MM.1S (cell line): ENCODE measurements at regions not wholly inside any gene's neighbourhood (a gene's known extent, or its start where the extent isn't known, plus 50 kb on each side); places are given as distances from the start of the nearest gene placed in this dataset.

Source experiments
- DNase-seq: peaks from one replicate; pipeline ENCODE4 v3.0.0-alpha.2; 2015
- H2AFZ ChIP-seq: fragments of 300-600 bp; sonication (generic); 2 replicates; pipeline ENCODE4 v1.6.0; 2016; ENCODE audit warnings: antibody characterized with exemption, low read length
- H3F3A ChIP-seq: fragments of 300-600 bp; sonication (generic); 2 replicates; pipeline ENCODE4 v1.6.1; 2016; ENCODE audit warnings: mild to moderate bottlenecking, antibody characterized with exemption, low read length, moderate library complexity, mixed read lengths; ENCODE audit not compliant: insufficient read depth
- H3K27ac ChIP-seq: fragments of 300-600 bp; sonication (generic); 2 replicates; pipeline ENCODE4 v1.5.1; 2016; ENCODE audit warnings: mild to moderate bottlenecking, low read length
- H3K27me3 ChIP-seq: fragments of 300-600 bp; sonication (generic); replicated peaks from 2 replicates; pipeline ENCODE4 v1.6.0; 2016; ENCODE audit warnings: low read length; ENCODE audit not compliant: insufficient read depth
- H3K36me3 ChIP-seq: fragments of 300-600 bp; sonication (generic); replicated peaks from 2 replicates; pipeline ENCODE4 v1.6.1; 2016; ENCODE audit warnings: mild to moderate bottlenecking, low read length, mixed read lengths; ENCODE audit not compliant: insufficient read depth
- H3K4me1 ChIP-seq: fragments of 300-600 bp; sonication (generic); 2 replicates; pipeline ENCODE4 v1.6.1; 2016; ENCODE audit warnings: low read length, mixed read lengths
- H3K4me2 ChIP-seq: fragments of 300-600 bp; sonication (generic); 2 replicates; pipeline ENCODE4 v1.6.0; 2016; ENCODE audit warnings: low read depth, low read length
- H3K4me3 ChIP-seq: fragments of 300-600 bp; sonication (generic); 2 replicates; pipeline ENCODE4 v1.5.1; 2016; ENCODE audit warnings: low read length, mixed read lengths
- H3K79me2 ChIP-seq: fragments of 300-600 bp; sonication (generic); 2 replicates; pipeline ENCODE4 v1.6.1; 2016; ENCODE audit warnings: mixed run types, low read length, mixed read lengths
- H3K9ac ChIP-seq: fragments of 300-600 bp; sonication (generic); 2 replicates; pipeline ENCODE4 v1.6.1; 2016; ENCODE audit warnings: low read length, mixed read lengths
- H3K9me2 ChIP-seq: fragments of 300-600 bp; sonication (generic); replicated peaks from 2 replicates; pipeline ENCODE4 v1.6.1; 2016; ENCODE audit warnings: mild to moderate bottlenecking, low read length, mixed read lengths; ENCODE audit not compliant: insufficient read depth
- H3K9me3 ChIP-seq: fragments of 300-600 bp; sonication (generic); replicated peaks from 2 replicates; pipeline ENCODE4 v1.6.1; 2016; ENCODE audit warnings: mild to moderate bottlenecking, low read length, mixed read lengths; ENCODE audit not compliant: insufficient read depth
- H4K20me1 ChIP-seq: fragments of 300-600 bp; sonication (generic); 2 replicates; pipeline ENCODE4 v1.6.1; 2016; ENCODE audit warnings: mild to moderate bottlenecking, low read length, moderate library complexity, mixed read lengths; ENCODE audit not compliant: insufficient read depth
- CTCF ChIP-seq: fragments of 300-600 bp; sonication (generic); IDR thresholded peaks from 2 replicates; pipeline ENCODE4 v1.5.1; 2016; ENCODE audit warnings: antibody characterized with exemption, low read length, mixed read lengths
- EZH2 ChIP-seq: fragments of 300-600 bp; sonication (generic); optimal IDR thresholded peaks from 2 replicates; pipeline ENCODE3; 2017; ENCODE audit warnings: low read depth, mild to moderate bottlenecking, antibody characterized with exemption, low read length, mixed read lengths
- EZH2phosphoT487 ChIP-seq: fragments of 300-600 bp; sonication (generic); IDR thresholded peaks from 2 replicates; pipeline ENCODE4 v1.6.1; 2018; ENCODE audit warnings: antibody characterized with exemption, low read length

GRCh38 chr5:133841831-133842750 is 126.3 kb downstream of the C5orf15 start:
- peaks cover 14% of the 10 kb centered on the region for H3K4me1 ChIP-seq
- H3K79me2 ChIP-seq, result no peaks in the 10 kb centered on the region
- no peak overlapping the region for H3K9ac ChIP-seq
- no peaks in the 10 kb centered on the region for H3K9me3 ChIP-seq
- no peak overlapping the region for H3K4me3 ChIP-seq
- no peak for DNase-seq
- no peaks in the 10 kb centered on the region for H3K36me3 ChIP-seq
- H2AFZ ChIP-seq, result no peak overlapping the region
- H3F3A ChIP-seq, result peaks cover 5% of the 10 kb centered on the region
- no peak for TF ChIP-seq EZH2
- TF ChIP-seq EZH2phosphoT487, result no peak
- TF ChIP-seq CTCF, result no peak
- H4K20me1 ChIP-seq, result no peaks in the 10 kb centered on the region
- no peak overlapping the region for H3K27ac ChIP-seq
- H3K4me2 ChIP-seq, result no peak overlapping the region
- H3K9me2 ChIP-seq, result no peaks in the 10 kb centered on the region
- no peaks in the 10 kb centered on the region for H3K27me3 ChIP-seq

- Histone ChIP-seq H3K9me3 (no peaks in the 10 kb centered on the region), H3K36me3 (no peaks in the 10 kb centered on the region), H3K4me3 (no peak overlapping the region), H3K27me3 (no peaks in the 10 kb centered on the region), H3K79me2 (no peaks in the 10 kb centered on the region), H3K9me2 (no peaks in the 10 kb centered on the region), H3K4me2 (no peak overlapping the region), H3K9ac (no peak overlapping the region), H3K4me1 (no peaks in the 10 kb centered on the region), H4K20me1 (no peaks in the 10 kb centered on the region), H3K27ac (no peak overlapping the region), H3F3A (no peaks in the 10 kb centered on the region), H2AFZ (no peak overlapping the region)
- no peak for DNase-seq
- TF ChIP-seq EZH2 (no peak), CTCF (no peak), EZH2phosphoT487 (no peak)
These were observed 128.3 kb downstream of the C5orf15 start for GRCh38 chr5:133840168-133840567.

GRCh38 chr5:133839721-133840120 is 128.7 kb downstream of the C5orf15 start:
- no peak overlapping the region for H3K9ac ChIP-seq
- H2AFZ ChIP-seq, result no peak overlapping the region
- H3K4me3 ChIP-seq, result no peak overlapping the region
- H3K36me3 ChIP-seq, result no peaks in the 10 kb centered on the region
- no peaks in the 10 kb centered on the region for H3K4me1 ChIP-seq
- H3K4me2 ChIP-seq, result no peak overlapping the region
- DNase-seq, result no peak
- no peaks in the 10 kb centered on the region for H3K9me2 ChIP-seq
- no peak overlapping the region for H3K27ac ChIP-seq
- no peaks in the 10 kb centered on the region for H3K9me3 ChIP-seq
- no peaks in the 10 kb centered on the region for H3K27me3 ChIP-seq
- no peak for TF ChIP-seq EZH2phosphoT487
- TF ChIP-seq EZH2, result no peak
- H3K79me2 ChIP-seq, result no peaks in the 10 kb centered on the region
- no peaks in the 10 kb centered on the region for H4K20me1 ChIP-seq
- no peaks in the 10 kb centered on the region for H3F3A ChIP-seq

GRCh38 chr5:133839090-133839489 is 129.3 kb downstream of the C5orf15 start:
- Histone ChIP-seq H2AFZ (no peak overlapping the region), H3K4me3 (no peak overlapping the region), H3K27ac (no peak overlapping the region), H4K20me1 (no peaks in the 10 kb centered on the region), H3K36me3 (no peaks in the 10 kb centered on the region), H3K9ac (no peak overlapping the region), H3K27me3 (no peaks in the 10 kb centered on the region), H3K4me2 (no peak overlapping the region), H3K79me2 (no peaks in the 10 kb centered on the region), H3K9me2 (no peaks in the 10 kb centered on the region), H3F3A (no peaks in the 10 kb centered on the region), H3K4me1 (no peaks in the 10 kb centered on the region), H3K9me3 (no peaks in the 10 kb centered on the region)
- no peak for DNase-seq
- TF ChIP-seq EZH2phosphoT487, result no peak
- TF ChIP-seq EZH2, result no peak
- no peak for TF ChIP-seq CTCF
